ENCODE measurements at regions not wholly inside any gene's neighbourhood (a gene's known extent, or its start where the extent isn't known, plus 50 kb on each side); places are given as distances from the start of the nearest gene placed in this dataset.
A peak's percentile ranks its signal among the peaks of the same experiment; 100 is the strongest.

DNA sequence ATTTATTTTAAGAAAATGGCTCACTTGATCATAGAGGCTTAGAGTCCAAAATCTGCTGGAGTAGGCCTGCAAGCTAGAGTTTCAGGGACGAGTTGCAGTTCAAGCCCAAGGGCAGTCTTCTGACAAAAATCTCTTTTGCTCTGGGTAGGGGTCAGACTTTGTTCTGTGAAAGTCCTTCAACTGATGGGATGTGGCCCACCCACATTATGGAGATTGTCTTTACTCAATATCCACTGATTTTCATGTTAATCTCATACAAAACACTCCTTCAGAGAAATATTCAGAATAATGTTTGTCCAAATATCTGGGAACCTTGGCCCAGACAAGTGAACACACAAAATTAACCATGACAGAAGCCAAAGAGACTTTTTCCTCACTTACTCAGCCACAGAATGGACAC, 98.6 kb upstream of the RSPO3 start:
- no peak for DNase-seq

DNA sequence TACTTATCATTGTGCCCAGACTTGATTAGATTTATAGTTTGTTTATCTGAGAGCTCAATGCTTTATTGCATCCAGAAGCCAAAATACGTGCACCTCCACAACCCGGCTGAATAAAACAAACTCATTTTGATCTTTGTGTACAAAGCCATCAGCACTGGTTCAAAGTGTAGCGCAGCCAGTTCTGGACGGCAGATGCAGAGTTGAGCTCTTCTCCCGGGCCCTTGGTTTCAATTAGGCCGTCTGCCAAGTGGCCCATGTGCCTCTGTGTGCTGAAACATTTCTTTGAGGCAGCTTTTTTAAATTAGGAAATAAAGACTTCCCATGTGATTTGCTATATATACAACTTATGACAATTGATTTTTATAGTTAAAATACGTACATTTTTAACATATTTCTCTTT, 96.2 kb upstream of the RSPO3 start:
- peak; percentile 25 for DNase-seq

DNA sequence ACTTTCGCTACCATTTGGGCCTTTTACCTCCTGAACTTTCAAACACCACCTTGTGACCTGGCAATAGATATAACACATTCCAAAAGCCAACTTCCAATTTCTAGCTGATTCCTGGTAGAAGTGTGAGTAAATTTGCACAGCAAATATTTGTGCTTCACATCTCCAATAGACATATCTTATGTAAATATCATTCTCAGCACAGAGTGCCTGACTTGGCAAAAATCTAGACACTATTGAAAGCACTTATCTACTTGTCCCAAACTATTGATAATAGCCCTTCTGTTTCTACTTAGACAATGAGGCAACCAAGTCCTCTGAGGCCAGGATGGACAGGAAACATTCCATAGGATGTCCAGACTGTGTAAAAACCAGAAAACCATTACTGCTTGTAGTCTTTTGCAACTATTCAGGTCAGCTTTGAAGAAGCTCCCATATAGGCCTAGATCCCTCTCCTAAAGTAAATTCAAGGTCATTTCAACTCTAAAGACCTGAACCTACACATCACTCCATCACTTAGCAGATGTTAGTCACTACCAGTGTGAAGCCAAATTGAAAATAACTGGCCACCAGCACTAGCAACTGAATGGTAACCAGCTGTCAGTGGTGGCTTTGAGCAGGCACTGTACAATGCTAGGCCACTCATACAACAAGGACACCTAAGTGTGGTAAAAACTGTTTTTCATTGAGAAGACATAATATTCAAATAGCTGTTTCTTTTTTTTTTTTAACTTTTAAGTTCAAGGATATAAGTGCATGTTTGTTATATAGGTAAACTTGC, 95.3 kb upstream of the RSPO3 start:
- DNase-seq, result no peak

DNA sequence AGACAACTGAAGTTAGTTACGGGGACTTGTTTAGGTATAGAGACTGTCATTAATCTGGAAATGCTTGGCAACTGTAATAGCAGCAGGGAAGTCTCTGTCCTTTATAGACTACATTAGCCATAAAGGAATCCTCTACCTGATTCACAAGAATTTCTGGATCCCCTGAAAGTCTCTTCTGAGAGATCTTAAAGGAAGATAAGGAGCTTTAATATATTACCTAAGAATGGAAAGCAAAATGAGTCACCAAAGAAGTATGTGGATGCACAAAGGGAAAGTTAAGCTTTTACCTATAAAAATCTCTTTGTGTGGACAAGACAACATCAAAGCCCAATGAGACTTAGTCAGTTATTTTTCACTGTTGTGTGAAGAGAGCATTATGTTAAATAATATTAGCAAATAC, 92.2 kb upstream of the RSPO3 start:
- DNase-seq, result no peak

DNA sequence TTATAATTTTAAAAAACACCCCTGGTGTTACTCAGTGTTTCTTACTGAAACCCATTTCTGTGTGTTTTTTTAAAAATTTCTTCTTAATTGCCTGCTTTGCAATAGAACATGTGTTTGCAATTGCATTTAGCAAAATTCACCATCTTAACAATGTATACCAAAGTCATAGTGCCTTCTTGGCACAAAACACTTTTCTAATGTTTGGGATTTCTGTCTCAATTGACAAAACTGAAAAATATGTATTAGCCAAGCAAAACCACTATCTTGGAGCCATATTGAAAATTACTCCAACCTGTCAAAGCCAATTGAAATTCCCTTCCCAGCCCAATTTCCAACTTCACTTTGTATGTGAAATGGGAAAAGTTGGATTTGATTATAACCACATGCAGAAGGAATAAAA, 88.4 kb upstream of the RSPO3 start:
- no peak for DNase-seq

DNA sequence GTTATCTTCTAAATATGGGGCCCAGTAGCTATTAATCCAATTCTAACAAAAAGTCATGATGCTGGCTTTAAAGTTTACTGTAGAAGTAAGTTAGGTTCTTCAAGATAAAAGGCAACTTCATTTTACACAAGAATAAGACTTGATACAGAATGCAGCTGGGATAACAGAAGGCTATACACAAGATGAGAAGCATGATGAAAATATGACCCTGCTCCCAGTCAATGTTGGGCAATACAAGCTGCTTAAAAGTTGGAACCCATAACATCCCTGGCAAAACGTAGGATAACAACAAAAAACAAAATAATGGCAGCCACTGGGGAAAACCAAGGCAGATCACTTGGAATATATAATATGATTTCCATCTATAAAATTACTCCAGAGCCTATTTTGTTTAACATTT, 87.6 kb upstream of the RSPO3 start:
- no peak for DNase-seq

DNA sequence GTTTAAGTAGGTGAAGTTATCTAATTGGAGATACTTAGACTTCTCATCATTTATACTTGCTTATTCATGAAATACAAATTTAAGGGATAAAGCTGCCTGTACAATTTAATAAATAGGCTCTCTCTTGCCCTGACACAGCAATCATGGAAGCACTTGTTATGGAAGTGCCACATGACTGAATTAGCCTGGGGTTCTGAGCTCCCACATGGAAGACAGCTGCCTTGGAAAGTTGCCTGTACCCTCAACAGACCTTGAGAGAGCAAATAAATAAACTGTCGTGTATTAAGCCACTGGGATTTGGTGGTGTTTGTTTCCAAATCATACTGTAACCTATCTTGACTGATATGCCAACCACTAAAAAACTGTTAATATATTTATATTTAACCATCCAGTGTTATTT, 87.0 kb upstream of the RSPO3 start:
- DNase-seq, result no peak

DNA sequence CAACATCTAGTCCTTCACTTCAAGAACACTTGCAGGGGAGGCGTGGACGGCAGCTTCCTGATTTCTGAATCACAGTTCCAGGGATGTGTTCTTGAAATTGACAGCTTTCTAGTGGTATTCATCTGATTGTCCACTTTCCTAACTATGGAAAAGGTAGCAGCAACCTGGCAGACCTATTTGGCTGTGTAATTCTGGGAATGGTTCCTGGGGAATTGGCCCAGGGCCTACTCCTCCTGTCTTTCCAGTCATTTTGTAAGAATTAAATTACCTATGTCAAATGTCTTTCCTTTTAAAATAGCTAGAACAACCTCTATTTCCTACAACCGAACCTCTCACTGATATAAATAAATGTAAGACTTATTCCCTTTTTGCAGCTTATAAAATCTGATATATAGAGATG, 85.5 kb upstream of the RSPO3 start:
- no peak for DNase-seq

DNA sequence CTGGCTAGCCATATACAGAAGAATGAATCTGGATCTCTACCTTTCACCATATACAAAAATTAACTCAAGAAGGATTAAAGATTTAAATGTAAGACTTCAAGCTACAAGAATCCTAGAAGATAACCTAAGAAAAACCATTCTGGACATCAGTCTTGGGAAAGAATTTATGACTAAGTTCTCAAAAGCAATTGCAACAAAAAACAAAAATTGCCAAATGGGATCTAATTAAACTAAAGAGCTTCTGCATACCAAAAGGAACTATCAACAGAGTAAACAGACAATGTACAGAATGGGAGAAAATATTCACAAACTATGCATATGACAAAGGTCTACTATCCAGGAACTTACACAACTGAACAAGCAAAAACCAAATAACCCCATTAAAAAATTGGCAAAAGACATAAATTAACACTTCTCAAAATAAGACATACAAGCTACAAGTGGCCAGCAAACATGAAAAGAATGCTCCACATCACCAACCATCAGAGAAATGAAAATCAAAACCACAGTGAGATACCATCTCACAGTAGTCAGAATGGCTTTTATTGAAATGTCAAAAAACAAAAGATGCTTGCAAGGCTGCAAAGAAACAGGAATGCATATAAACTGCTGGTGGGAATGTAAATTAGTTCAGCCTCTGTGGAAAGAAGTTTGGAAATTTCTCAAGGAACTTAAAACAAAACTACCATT, 66.8 kb upstream of the RSPO3 start:
- no peak for DNase-seq

DNA sequence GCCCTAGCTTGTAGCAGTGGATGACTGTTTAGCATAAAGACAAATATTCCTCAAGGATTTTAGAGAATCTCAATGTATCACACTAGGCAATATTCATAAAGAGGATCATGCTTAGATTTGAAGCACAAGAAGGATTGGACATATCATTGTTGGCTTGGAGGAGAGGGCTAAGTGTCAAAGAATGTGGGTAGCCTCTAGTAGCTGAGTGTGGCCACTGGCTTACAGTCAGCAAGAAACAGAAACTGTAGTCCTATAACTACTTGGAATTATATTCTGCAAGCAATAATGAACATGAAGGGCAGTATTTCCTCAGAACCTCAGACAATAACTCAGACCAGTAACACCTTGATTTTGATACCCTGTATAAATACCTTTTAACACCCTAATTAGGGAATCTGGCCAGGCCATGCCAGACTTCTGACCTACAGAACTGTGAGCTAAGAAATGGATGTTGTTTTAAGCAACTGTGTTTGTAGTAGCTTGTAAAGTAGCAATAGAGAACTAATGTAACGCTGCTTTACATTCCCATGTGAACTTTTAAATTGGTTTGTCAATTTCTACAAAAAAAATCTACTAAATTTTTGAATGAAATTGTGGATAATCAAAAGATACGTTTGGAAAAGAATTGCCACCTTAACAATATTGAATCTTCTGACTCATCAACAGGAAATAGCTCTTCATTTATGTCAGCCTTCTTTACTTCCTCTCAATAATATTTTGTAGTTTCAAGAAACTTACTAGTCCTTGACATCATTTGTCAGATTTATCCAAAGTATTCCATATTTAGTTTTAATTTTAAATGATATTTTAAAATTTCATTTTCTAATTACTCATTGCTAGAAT, 65.2 kb upstream of the RSPO3 start:
- DNase-seq, result no peak

DNA sequence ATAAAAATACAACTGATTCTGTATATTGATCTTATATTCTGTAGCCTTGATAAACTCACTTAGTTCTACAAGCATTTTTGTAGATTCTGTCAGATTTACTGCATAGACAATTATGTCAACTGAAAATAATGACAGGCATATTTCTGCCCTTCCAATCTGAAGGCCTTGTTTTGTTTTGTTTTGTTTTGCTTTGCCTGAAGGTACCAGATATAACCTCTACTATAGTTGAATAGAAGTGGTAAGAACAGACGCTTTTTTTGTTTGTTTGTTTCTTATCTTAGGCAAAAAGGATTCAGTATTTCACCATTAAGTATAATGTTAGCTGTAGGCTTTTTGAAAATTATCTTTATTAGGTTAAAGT, 64.6 kb upstream of the RSPO3 start:
- no peak for DNase-seq

DNA sequence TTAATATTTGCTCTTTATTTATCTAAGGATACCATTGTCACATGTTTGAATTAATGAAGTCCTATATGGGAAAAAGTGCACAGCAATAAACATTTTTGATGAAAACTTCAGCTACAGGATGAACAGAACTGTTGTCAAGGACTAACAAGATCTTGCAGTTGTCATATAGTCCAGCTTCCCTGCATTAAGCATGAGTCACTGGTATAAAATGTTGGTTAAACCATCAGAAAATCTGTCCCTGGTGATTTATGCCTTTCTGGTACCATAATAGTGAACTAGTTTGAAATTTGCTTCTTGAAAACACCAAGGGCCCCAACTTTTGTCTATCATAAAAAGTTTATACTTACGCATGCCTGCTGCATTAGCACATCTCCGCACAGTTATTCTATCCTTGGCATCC, 60.4 kb upstream of the RSPO3 start:
- DNase-seq, result no peak

DNA sequence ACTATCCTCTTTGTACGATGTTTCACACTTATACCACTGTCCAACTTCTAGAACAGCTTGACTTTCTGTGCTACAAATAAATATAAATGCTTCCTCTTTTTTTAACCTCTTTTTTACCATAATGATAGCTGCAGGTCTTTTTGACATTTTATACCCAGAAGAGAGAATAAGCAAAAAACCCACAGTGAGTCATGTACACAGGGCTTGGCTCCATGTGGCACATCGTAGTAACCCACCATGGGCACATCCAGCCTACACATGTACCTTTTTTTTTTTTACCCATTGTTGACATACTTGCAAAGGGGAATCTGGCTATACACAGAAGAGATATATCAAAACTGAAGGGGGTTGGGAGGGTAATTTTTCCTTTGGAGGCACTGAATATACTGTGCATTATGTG, 59.5 kb upstream of the RSPO3 start:
- no peak for DNase-seq
